HG03196 (cell line): ENCODE measurements at regions not wholly inside any gene's neighbourhood (a gene's known extent, or its start where the extent isn't known, plus 50 kb on each side); places are given as distances from the start of the nearest gene placed in this dataset.

Source experiments
- ATAC-seq: cut with Tn5 transposase; IDR thresholded peaks from one replicate; pipeline ENCODE4 v1.9.1; 2021; ENCODE audit not compliant: unreplicated experiment

DNA sequence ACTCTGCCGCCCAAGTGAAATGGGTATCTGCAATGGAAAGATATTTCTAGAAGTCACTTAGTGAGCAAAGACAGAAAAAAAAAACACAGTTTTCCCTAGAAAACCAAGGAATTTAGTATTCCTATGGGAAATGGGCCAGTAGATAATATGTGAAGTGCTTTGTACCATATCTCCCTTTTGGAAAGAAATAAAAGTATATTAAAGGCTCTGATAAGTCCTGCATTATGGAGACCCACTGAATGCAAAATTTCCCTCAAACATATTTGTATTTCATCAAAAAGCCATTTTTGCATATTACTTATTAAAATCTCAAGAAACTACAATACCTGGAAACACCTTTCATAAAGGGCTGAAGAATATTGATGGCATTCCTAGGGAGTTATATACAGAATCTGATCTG is 51.6 kb upstream of the DYNLRB2 start:
- no peak for ATAC-seq

- no peak for ATAC-seq
These were observed 52.6 kb upstream of the DYNLRB2 start for GRCh38 chr16:80488167-80488566.

DNA sequence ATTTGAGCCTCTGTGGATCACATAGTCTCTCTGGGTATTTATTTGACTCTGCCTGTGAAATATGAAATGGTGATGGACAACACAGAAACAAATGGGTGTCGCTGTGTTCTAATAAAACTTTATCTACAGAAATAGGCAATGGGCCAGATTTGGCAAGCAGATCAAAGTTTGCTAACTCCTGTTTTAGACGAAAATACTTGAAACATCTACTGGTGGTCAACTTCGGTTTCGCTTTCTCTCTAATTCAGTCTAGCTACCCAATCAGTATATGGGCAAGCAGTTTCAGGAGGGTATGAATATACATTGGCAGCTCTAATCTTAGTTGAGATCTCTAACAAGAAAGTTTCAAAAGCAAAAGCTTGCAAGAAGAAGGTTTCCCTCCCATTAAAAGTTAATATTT is 60.1 kb upstream of the DYNLRB2 start:
- ATAC-seq: peak; percentile 90

DNA sequence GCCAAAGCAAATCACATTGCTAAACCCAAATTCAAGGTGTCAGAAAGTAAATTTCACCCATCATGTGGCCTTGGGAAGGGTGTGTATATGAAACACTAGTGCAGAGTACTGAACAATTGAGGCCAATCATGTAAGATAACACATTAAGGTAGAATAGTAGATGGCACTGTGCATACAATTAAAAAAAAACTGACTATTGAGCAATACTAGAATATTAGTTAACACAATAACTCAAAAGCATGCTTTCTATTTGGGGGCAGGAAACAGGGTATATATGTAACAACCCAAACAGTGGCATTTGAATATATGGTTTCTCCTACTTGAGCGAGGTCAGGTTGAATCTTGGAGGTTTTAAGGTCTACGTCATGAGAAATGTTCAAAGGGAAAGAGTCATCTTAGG is 63.0 kb upstream of the DYNLRB2 start:
- ATAC-seq: no peak

GRCh38 chr16:80468029-80468428 is 72.8 kb upstream of the DYNLRB2 start:
- ATAC-seq: no peak

DNA sequence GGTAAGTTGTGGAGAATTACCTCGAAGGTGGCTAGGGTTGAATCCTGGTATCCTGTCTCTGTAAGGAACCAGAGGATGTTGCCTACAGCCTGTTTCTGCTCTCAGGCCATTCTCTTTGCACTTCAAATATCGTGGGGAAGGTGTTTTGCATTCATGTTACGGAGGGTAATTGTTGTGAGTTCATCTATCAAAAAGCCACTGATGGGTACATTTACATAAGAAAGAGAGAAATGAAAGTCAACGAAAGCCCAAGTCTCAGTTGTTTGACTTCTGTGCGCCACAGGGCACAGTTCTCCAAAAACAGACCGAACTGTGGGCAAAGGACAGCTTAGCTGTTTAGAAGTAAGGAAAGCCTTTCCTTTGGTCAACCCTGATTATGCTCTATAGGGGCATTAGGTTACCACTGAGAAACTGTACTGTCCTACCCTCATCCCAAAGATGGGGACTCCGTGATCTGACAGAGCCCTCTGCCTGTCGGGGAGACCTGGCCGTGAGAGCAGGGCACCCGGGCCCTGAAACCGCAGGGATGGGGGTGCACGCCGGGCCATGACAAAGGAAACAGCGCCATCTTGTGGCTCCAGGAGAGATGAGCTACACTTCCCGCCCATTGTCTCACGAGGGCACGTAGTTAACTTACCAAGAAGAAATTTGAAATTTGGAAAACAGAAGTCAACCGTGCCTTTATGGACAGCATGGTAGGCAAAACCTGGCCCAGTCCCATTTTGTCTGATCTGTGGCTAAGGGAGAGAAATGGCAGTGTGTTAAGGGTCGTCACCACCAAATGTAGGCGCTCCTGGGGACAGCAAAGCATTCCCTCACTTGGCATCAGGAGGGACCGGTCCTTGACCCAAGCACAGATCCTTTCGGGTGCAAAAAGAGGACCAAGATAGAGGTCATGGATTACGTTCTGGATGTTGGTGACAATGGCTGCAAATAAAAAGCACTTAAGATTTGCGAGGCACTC is 74.5 kb upstream of the DYNLRB2 start:
- no peak for ATAC-seq

GRCh38 chr16:80463751-80464495 is 76.9 kb upstream of the DYNLRB2 start:
- no peak for ATAC-seq

- ATAC-seq: no peak
These were observed 77.5 kb upstream of the DYNLRB2 start for GRCh38 chr16:80463326-80463725.

GRCh38 chr16:80462917-80463316 is 77.9 kb upstream of the DYNLRB2 start:
- no peak for ATAC-seq

DNA sequence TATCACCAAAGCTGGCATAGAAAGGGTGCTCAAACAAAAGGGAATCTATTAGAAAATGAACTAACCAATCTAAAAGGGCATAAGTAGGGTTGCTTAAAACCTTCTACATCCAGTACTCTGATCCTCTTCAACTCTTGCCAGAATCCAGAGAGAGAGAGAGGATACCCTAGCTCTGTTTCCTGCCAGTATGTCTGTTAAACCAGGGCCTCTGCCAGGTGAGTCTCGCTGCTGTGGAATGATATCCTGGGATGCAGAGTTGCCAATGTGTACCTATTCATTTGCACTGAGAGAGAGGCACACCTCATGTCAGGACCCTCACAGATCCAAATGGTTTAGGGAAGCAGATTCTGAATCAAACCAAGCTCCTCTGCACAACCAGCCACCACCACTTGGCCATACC is 79.8 kb upstream of the DYNLRB2 start:
- no peak for ATAC-seq

GRCh38 chr16:80459966-80460365 is 80.8 kb upstream of the DYNLRB2 start:
- no peak for ATAC-seq

DNA sequence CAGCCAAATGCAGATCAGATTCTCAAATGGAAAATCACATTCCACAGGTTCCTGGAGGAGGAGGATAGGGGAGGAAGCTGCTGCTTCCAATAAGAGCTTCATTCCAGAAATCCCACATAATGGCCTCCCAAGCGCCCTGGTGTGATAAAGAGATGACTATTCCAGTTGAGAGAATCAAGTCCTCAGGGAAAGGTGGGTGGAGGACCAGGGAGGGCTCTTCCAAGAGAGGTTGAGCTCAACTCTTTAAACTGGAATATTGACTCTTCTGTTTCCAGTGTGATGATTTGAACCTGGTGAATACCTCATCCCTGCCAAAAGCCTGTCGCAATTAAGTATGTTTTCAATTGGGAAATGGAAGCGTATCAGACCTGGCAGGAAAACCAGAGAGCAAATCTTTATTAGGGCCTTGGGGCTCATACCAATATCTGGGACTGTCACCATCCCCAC is 81.4 kb upstream of the DYNLRB2 start:
- ATAC-seq: no peak

DNA sequence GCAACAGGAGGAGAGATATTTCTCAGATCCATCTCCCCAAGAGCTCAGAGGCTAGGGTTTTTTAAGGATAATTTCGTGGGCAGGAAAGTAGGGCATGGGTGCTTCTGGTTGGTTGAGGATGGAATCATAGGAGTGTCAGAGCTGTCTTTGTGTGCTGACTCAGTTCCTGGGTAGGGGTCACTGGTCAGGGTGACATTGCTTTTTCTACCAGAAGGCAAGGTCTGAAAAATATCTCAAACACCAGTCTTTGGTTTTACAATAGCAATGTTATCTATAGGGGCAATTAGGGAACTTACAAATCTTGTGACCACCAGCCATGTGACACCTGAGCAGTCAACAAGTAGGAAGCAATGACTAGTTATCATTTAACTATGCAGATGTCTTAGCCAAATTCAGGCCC is 82.9 kb upstream of the DYNLRB2 start:
- no peak for ATAC-seq

DNA sequence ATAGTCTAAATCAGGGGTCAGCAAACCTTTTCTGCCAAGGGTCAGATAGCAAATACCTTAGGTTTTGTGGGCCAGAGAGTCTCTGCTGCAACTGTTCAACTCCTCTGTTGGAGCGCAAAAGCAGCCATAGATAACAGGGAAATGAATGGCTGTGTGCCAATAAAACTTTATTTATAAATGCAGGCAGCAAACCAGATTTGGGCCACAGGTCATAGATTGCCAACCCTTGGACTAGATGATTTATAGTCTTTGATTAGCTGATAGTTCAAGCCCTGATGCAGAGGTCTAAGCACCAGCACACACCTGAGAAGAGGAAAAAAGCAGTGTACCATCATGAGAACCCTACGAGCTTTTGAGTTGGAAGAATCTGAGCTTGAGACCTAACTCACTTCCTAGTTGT is 86.0 kb upstream of the DYNLRB2 start:
- no peak for ATAC-seq

GRCh38 chr16:80449392-80449791 is 91.4 kb upstream of the DYNLRB2 start:
- ATAC-seq: no peak

DNA sequence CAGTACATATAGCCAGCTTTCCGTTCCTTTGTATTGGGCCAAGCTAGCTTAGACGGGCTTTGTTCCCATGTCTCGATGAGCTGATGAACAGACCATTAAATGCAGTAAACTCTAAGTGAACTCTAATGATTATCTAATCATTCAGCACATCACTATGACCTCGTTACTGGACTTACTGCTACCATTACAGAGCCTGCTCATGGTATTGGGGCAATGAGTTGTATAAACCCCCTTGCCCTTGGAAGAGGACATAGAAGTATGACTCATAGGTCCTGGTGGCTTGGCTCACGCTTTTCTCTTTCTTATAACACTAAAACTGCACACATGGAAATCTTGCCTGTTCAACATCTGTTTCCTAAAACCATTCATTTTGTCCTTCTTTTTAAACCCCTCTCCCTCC is 93.6 kb upstream of the DYNLRB2 start:
- no peak for ATAC-seq

DNA sequence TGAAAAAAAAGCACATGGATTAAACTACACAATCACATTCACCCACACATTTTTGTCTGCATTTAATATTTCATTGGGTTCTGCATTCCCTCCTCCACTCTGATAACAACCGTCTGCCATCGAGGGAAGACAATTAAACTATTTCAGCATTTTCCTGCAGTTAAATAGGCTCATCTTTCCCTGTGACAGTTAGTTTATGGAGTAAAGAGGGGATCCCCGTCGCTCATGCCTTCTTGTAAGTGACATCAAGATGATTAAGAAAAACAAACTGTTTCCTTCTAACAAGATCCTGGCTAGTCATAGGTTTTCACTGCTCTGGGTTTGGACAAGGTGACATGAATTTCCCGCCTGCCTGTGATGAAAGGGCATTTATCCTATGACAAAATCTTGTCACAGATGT is 98.0 kb upstream of the DYNLRB2 start:
- ATAC-seq: no peak

DNA sequence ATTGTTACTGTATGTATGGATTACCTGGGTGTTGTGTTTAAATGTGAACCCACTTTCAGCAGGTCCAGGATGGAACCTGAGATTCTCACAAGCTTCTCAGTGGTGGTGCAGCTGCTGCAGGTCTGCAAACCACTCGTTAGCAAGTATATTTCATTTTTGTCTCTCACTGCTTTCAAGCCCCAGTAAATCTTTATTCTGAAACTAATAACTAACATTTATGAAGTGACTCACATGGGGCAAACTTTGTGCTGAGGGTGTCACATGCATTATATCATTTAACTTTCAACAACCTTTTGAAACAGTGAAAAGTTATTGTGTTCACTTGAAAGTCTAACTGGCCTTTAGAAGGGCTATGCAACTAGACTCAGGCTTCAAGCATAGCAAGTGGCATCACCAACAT is 98.9 kb upstream of the DYNLRB2 start:
- peak; percentile 55 for ATAC-seq

- no peak for ATAC-seq
These were observed 100.1 kb upstream of the DYNLRB2 start for GRCh38 chr16:80440667-80441066.

DNA sequence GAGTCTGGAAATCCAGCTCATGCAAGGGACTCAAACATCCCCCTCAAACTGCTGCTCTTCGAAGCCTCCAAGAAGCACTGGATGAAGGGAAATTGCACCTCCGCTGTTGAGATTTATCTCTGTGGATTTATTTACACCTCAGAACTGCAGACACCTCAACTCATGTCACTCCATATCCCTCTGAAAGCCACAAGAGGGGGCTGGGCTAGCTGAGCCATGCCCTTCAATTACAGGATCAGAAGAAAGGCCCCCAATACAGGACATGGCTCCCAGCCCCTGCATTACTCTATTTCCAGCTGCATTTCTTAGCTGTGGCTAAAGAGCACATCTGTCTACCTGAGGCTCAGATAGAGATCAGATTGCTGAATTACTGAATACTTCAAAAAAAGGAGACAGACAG is 103.1 kb upstream of the DYNLRB2 start:
- no peak for ATAC-seq

DNA sequence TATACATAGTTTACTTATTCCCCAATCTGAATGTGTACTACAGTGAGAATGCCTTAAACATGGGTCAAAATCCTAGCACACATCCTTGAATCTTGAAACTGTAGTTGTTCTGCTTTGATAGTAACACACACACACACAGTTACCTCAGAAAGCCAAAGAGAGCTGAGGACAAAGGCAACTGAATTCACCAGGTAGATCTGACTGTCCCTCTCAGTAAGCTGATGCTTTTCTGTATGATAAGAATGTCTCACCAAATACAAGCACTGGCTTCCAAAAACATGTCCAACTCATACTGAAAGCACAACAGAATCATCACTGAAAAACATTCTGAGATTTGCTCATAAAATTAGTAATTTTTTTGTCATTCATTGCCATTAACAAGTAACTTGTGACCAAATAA is 104.3 kb upstream of the DYNLRB2 start:
- no peak for ATAC-seq

GRCh38 chr16:80433623-80434022 is 107.2 kb upstream of the DYNLRB2 start:
- no peak for ATAC-seq
